GM18508 (cell line): ENCODE measurements at regions not wholly inside any gene's neighbourhood (a gene's known extent, or its start where the extent isn't known, plus 50 kb on each side); places are given as distances from the start of the nearest gene placed in this dataset.
"Not testable (repeated sequence)": the region's sequence is repeated elsewhere in the genome, so short reads cannot be mapped to it uniquely, and the experiment has no call there.

Experiments used
- ATAC-seq: cut with Tn5 transposase; IDR thresholded peaks from one replicate; pipeline ENCODE4 v1.9.1; 2021; ENCODE audit warnings: moderate number of reproducible peaks; ENCODE audit not compliant: insufficient read depth, unreplicated experiment

DNA sequence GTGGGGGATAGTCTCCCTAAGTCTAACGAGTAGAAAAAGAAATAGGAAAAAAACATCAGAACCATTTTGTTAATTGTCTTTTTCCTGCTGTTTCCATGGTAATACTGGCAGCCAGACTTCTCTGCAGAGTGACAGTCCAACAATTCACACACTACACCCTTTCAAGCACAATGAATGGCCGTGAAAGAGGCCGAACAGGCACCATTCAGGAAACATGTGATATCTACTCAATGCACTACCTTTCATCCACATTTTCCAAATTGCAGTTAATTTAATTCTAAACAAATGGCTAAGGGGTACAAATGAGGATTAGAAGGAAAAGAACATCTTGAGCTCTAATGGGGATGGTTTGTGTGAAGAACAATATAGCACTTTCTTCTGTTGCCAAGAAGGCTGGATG lies 358.5 kb upstream of the ANKRD30A start:
- ATAC-seq = no peak

DNA sequence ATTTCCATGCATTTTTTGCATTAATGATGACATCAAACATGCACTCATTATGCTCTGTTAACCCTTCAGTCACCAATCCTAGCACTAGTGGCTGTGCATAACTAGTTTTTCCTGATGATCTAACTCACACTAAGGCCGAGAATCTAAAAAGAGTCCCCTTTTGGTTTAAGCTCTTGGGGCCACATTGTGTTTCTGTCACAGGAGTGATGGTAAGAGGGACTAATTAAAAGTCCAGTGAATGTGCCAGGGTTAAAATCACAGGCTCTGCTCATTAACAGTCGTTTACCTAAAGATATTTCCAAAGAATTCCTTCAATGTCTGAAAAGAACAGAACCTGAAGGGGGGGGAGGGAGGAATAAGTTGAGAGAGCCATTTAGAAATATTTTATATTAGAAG lies 359.0 kb upstream of the ANKRD30A start:
- no peak for ATAC-seq

DNA sequence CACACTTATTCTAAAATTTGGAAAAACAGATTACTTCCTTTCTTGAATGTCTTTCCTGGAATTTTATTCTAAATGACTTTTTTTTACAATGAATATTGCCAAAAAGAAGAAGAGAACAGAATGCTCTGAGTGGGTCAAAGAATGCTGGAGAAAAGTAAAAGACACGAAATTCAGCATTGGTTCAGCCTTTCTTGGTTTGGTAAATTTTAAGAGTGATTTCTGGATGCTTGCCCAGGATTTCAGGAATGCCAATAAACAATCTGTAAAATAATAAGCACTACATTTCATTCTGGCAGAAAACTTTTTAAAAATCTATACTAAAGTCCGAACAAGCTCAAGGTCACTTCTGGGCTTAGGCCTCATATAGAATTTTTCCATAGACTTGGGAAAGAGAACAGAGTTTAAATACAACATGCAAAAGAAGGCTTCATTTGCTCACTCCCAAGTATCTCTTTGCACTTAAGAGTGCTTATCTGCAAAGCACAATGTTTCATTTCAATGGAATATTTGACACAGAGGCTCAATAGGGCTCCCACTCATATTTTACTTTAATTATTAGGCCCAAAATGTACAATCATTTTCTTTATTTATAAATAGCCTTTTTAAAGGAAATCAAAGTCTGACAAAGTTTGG lies 359.5 kb upstream of the ANKRD30A start:
- no peak for ATAC-seq

DNA sequence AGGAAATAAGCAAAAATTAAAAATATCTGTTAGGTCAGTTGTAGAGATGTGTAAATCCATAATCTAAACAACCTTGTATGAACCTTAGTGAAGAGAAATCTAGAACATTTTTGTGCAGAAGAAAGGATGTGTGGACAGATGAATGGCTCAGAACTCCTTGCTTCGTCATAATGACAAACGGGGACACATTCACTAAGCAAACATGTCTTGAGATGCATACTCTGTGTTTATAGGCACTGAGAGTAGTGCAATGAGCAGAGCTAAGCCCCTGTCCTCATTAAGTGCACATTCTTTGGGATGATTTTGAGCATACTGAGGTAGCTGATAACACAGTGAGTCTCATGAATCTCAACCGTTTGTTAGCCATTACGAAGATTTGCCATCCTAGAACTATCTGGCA lies 360.6 kb upstream of the ANKRD30A start:
- no peak for ATAC-seq

DNA sequence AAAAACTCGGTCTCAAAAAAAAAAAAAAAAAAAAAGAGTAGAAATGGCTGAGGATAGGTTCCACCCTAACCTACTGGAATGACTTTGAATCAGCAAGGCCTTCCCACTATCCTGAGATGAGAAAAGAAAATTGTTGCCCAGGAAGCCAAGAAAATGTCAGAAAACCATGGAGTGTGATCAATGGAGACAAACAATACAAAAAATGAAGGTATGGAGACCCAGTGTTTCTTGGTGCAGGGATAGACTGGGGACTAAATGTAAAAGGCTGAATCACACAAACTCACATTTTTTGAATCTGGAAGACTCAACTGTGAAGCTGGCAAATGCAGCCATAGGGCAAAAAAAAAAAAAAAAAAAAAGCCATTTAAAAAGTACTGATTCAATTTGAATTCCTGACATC lies 364.3 kb upstream of the ANKRD30A start:
- no peak for ATAC-seq

DNA sequence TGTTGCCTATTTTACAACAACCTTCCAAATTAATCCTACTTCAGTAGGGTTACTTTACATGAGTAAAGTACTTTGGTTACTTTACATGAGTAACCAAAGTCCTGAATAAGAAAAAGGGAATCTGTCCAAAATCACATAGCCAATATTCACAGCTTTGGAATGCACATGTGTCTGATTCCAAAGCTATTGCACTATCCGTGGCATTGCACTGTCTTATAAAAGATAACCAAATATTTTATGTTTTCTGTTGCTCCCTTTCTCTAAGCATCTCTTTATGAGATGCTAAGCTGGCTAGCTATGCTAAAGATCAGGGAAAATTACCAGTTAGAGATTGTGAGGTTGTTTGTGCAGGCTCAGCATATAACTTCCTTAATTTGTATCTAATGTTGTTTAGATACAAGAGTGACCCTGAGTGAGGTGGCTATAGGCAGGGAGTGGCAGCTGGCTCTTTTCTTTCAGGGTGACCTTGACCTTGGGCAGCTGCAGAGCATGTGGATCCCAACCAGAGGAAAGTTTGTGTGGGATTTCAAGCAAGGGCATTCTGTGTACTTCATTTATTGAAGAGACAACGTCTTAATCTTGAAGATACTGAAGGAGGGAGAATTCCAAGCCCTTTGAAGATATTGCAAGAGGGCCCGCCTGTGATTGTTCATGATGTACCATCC lies 366.1 kb upstream of the ANKRD30A start:
- ATAC-seq = no peak

DNA sequence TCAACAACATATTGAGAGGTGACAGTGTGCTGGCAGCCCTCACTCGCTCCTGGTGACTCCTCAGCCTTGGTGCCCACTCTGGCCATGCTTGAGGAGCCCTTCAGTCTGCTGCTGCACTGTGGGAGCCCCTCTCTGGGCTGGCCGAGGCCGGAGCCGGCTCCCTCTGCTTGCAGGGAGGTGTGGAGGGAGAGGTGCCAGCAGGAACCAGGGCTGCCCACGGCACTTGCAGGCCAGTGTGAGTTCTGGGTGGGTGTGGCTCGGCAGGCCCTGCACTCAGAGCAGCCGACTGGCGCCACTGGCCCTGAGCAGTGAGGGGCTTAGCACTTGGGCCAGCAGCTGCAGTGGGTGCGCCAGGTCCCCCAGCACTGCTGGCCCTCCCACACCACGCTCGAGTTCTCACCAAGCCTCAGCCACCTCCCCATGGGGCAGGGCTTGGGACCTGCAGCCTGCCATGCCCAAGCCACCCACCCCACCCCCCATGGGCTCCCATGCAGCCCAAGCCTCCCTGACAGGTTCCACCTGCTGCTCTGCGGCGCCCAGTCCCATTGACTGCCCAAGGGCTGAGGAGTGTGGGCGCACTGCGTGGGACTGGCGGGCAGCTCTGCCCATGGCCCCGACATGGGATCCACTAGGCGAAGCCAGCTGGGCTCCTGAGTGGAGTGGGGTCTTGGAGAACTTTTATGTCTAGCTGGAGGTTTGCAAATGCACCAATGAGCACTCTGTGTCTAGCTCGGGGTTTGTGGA lies 377.1 kb upstream of the ANKRD30A start:
- no peak for ATAC-seq

DNA sequence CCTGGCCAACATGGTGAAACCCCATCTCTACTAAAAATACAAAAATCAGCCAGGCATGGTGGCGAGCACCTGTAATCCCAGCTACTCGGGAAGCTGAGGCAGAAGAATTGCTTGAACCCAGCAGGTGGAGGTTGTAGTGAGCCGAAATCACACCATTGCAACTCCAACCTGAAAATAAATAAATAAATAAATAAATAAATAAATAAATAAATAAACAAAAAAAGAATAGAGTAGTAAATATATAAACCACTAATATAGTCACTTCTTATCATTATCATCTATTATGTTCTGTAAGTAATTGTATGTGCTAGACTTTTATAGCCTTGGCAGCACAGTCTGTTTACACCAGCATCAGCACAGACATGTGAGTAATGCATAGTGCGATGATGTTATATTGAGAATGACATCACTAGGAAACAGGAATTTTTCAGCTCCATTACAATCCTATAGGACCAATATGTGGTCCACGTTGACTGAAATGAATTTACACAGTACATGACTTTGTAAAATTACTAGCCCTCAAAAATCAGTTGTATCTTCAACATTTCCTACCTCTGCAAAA lies 385.4 kb upstream of the ANKRD30A start:
- no peak for ATAC-seq

DNA sequence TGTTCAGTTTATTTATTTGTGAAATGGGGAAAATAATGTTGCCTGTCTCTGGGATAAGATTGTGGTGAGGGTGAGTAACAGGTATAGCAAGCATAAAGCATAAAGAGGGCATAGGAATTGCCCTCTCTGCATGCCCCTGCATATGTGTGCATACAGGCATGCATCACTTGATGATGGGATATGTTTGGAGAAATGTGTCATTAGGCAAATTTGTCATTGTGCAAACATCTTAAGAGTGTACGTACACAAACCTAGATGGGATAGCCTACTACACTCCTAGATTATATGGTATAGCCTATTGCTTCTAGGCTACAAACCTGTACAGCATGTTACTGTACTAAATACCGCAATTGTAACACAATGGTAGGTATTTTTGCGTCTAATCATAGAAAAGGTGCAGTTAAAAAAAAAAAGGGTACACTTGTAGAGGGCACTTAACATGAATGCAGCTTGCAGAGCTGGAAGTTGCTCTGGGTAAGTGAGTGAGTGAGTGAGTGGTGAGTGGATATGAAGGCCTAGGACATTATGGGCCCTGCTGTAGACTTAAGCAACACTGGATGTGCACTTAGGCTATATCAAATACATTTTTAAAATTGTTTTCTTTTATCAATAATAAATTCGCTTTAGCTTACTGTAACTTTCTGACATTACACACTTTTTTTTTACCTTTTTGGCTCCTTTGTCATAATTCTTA lies 386.5 kb upstream of the ANKRD30A start:
- no peak for ATAC-seq

DNA sequence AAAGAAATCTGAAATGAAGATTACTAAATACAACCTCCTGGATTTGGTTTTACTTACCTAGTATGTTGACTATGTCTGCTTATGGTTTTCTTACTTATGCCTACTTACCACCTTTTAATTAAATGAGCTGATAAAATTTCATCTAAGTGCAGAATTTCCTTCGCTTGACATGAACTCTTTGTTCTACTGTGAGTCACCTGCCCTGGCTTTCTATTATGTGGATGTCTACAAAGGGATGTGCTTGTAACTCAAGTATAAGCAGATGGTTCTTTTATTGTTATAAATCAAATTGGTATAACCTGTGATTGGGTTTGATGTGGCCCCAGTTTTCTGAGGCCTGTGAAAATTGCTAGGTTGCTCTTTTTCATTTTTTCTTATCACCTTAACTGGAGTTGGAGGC lies 389.1 kb upstream of the ANKRD30A start:
- ATAC-seq = no peak

DNA sequence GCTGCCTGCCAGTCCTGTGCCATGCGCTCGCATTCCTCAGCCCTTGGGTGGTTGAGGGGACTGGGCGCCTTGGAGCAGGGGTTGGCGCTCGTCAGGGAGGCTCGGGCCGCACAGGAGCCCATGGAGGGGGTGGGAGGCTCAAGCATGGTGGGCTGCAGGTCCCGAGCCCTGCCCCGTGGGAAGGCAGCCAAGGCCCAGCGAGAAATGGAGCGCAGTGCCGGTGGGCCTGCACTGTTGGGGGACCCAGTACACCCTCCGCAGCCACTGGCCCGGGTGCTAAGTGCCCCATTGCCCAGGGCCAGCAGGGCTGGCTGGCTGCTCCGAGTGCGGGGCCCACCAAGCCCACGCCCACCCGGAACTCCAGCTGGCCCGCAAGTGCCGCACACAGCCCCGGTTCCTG lies 390.8 kb upstream of the ANKRD30A start:
- ATAC-seq = not testable (repeated sequence)

DNA sequence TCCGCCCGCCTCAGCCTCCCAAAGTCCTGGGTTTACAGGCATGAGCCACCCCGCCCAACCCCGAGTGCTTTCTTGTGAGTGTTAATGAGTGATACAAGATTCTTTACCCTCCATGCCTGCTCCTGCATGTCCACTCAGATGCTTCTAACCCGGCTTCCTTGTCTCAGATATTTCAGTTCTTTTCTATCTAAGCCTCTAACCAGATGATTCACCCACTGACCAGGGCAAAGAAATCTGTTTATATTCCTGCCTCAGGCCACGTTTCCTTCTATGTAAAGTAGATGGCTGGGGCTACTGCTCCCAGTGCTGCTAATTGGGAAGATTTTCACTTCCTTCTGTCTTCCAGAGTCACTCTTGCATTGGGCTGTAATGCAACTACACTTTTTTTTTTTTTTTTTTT lies 395.1 kb upstream of the ANKRD30A start:
- ATAC-seq = no peak

DNA sequence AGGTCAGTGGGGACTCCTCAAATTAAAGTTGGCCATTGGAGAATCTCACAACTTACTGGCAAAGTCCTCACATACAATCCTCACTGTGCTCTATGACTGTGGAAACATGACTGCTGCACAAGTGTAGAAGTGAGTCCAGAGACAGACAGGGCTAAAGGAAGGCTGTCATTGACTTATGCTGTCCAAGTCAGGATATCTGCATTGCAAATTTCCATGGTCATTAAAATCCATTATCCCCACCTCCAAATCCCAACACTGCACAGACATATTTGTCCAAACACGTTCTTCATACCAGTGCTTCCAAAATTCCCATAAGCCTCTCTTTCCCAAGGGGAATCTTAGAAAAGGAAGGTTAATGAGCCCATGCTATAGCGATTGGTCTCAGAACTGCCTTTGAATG lies 396.8 kb upstream of the ANKRD30A start:
- ATAC-seq = no peak

DNA sequence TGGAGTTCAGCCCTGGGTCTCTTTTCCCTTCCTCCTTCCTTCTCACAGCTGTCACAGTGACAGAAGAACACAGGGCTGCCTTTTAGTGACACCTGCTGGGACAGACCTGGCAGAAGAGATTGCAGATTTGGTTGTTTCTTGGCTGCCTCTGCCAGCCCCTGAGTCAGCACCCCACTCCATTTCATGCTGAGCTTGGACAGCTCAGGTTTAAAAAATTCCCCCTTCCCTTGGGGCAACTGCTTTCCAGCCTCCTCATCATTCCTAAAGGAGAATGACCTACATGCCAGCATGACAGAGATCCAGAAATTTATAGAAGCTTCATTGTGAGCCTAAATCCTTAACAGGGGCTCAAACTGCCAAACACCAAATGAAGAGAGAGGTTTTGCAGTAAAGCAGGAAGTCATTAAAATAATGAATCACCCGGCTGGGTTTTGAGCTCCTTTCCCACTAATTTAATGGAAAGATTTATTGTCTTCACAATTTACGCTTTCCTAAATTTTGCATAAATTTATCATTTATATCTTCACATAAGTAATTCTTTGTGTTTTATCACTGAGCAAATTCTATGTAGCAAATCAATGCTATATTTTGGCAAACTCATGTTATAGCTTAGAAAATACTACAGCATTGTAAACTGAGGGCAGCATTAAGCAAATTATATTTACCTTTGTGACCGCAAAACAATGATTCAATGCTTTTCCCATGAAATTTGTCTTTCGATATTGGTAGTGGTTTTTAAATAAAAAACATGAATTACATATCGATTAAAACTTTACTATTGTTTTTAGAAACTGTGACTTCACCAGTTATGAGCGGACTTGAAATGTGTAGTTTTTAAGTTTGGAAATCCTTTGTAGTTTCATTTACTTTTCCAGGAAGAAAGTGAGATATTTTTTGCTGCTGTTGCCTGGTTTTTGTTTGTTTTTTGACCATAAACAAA lies 399.5 kb upstream of the ANKRD30A start:
- no peak for ATAC-seq

DNA sequence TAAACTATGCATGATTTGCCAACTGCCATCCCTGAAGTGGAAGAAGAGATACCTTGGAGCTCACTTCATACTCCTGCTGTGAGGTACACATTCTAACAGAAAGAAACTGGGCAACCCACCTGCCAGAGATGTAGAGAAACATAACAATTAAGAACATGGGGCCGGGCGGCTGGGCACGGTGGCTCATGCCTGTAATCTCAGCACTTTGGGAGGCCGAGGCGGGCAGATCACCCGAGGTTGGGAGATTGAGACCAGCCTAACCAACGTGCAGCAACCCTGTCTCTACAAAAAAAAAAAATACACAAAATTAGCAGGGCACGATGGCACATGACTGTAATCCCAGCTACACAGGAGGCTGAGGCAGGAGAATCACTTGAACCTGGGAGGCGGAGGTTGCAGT lies 402.6 kb upstream of the ANKRD30A start:
- no peak for ATAC-seq

DNA sequence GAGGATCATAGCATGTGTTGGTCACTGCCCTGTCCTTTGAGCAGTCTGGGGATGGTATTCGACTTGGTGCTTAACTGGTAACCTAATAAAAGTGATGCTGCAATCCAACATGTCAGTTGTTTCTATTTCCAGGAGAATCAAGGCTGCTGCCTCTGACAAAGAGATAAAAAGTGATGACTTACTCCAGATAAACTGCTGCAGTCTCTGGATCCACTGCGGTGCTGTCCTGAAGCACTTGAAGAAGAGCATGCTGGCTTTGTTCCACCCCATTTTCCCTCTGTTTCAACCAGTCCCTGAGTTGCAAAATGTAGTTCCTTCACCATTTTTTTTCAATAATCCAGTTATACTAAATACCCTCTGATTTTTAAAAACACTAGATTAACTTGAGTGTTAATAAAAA lies 403.5 kb upstream of the ANKRD30A start:
- ATAC-seq = no peak

DNA sequence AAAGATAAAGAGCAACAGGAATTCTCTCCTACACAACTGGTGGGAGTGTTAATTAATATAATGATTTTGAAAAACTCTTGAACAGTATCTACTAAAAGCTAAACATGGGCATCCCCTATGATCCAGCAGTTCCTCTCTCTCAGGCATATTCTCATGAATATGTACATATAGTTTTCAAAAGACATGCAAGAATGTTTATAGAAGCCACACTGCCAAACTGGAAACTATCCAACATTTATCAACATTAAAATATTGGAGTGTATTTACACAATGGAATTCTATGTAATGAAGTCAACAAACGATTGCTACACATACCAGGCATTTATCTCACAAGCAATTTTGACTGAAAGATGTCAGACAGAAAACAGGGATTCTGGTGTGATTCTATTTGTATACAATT lies 404.5 kb upstream of the ANKRD30A start:
- ATAC-seq = no peak

DNA sequence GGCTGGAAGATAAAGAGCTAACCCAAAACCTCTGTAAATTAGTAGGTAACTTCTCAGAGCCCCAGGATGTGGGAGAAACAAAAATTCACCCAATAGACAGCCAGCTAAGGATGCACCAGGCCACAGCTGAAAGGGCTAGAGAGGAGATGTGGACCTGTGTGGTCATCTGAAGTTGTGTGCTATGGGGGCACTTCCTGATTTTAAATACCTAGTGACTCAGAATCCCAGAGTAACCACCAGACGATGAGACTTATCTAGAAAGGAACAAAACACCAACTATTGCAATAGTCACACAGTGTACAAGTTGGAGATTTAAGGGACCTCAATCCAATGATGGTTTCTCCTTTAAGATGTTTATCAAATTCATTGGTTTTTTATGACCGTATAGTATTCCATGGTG lies 408.3 kb upstream of the ANKRD30A start:
- no peak for ATAC-seq

DNA sequence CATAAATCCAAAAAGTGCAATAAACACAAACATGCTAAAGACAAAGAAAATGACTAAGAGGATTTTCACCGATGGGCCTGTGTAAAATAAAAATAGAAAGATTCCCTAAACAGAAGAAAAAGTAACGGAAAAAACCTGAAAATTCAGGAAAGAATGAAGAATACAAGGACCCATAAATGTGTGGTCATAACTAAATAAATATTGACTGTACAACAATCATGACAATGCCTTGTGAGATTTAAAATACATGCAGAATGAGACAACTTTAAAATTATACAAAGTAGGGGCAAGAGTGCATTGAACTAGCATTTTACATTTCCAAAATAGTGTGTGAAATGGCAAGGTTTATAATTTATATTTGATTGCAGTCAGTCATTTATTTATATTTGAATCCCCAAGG lies 409.1 kb upstream of the ANKRD30A start:
- no peak for ATAC-seq

DNA sequence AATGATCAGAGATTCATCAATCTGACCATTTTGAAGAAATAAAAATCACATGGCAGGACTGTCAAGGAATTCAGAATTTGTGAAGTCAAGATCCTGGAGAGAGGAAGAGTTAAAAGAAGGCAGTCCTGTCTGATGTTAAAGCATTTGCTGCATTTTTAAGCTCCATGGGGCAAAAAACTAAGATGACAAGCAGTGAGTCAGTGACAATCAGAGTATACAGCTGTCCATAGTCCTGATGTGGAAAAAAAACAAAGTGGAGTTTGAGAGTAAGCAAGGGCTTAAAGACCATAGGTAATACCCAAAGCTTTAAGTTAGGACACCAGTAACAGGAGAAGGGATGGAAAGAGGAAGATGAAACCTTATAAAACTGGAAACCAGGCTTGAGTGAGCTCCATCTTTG lies 412.7 kb upstream of the ANKRD30A start:
- no peak for ATAC-seq
